GM12864 (cell line): ENCODE measurements at regions not wholly inside any gene's neighbourhood (a gene's known extent, or its start where the extent isn't known, plus 50 kb on each side); places are given as distances from the start of the nearest gene placed in this dataset.
A peak's percentile ranks its signal among the peaks of the same experiment; 100 is the strongest.
"Not testable (repeated sequence)": the region's sequence is repeated elsewhere in the genome, so short reads cannot be mapped to it uniquely, and the experiment has no call there.

Source experiments
- DNase-seq: peaks from one replicate; pipeline ENCODE4 v3.0.0-alpha.2; 2011; ENCODE audit warnings: low read depth
- H3K4me3 ChIP-seq: 2 replicates; pipeline ENCODE4 v1.5.1; 2011; ENCODE audit warnings: mild to moderate bottlenecking, low read depth, low read length, control low read depth
- TF ChIP-seq, protein P1 (sequence below): IDR thresholded peaks from 2 replicates; pipeline ENCODE4 v1.5.1; 2011; ENCODE audit warnings: low read depth, mild to moderate bottlenecking, moderate library complexity, low read length, control low read depth, inconsistent platforms; ENCODE audit errors: missing control alignments

DNA sequence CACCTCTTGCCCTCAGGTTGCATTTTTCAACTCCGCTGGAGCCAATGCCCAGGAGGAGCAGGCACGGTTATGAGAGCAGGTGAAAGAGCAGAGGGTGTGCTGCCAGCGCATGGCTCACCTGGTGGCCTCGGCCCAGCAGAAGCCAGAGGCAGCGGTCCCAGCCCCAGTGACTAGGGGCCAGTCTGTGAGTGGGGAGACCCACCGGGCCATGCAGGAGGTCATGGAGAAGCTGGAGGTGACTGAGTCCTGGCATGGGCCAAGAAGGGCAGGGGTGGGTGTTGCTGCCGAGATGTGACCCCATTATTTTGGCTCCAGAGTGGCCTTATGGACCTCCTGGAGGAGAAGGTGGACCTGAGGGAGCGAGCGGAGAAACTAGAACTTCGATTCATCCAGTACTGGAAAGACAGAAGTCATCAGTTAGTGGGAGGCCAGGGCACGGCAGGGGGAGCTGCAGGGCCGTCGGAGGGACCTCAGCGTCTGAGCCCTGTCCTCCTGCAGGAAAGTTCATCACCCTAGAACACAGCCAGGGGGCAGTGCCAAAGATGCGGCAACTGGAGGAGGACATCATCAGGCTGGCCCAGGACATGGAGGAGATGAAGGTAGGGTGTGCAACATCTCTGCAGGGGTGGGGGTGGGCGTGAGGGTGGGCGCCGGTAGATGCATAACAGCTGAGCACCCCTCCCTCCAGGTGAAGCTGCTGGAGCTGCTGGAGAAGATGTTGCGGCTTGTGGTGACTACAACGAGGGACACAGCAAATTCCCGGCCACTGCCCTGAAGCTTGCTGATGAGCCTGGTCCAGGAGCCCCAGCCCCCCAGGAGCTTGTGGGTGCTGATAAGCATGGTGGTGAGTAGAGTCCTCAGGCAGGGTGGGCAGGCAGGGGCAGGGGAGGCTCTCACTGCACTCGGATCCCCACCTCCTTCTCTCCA, 58.9 kb upstream of the LYSMD4 start:
- DNase-seq, H3K4me3 ChIP-seq: not testable (repeated sequence)
- TF ChIP-seq, protein P1, sequence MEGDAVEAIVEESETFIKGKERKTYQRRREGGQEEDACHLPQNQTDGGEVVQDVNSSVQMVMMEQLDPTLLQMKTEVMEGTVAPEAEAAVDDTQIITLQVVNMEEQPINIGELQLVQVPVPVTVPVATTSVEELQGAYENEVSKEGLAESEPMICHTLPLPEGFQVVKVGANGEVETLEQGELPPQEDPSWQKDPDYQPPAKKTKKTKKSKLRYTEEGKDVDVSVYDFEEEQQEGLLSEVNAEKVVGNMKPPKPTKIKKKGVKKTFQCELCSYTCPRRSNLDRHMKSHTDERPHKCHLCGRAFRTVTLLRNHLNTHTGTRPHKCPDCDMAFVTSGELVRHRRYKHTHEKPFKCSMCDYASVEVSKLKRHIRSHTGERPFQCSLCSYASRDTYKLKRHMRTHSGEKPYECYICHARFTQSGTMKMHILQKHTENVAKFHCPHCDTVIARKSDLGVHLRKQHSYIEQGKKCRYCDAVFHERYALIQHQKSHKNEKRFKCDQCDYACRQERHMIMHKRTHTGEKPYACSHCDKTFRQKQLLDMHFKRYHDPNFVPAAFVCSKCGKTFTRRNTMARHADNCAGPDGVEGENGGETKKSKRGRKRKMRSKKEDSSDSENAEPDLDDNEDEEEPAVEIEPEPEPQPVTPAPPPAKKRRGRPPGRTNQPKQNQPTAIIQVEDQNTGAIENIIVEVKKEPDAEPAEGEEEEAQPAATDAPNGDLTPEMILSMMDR: peak; percentile 31

DNA sequence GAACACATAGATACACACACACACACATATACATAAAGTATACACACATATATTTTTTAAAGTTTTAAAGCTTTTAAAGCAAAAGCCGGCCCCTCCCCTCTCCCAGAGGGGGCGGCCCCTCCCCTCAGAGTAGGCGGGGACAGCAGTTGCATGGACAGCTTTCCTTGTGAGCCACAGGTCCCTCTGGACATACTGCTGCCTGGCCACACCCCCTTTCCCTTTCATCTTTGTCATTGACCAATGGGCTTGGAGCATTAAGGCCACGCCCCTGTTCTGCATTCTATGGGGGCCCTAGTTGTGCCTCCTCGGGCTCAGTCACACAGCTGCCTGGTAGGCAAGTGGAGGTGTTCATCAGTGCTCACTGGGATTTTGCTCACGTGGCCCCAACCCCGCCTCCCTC, 57.5 kb upstream of the LYSMD4 start:
- H3K4me3 ChIP-seq, DNase-seq: not testable (repeated sequence)

DNA sequence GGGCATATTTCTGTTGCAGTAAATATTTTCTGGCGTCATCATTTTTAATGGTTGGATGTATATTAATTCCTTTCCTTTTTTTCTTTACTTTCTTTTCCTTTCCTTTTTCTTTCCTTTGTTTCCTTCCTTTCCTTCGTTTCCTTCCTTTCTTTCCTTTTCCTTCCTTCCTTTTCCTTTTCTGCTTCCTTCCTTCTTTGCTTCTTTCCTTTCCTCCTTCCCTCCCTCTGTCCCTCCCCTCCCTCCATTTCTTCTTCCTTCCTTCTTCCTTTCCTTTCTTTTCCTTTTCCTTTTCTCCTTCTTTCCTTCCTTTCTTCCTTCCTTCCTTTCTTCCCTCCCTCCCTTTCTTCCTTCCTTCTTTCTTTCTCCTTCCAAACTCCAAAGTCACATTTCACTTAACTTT, 54.9 kb upstream of the LYSMD4 start:
- TF ChIP-seq, protein P1: no peak

DNA sequence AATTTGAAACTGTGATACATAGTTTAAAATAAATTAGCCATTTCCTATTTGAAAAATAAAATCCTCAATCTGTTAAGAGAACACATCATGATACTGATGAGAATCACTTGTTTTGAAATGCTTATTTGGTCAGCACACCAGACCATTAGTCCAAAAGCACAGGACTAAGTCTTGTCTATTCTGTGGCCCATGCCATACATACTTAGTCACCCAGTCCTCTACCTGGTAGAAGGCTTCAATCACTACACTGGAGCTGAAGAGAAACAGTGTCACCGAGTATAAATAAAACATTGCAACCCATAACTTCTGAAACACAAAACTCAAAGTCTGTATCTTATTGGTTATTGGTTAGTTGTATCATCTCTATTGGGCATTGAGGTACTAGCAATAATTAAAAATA, 51.6 kb upstream of the LYSMD4 start:
- DNase-seq, H3K4me3 ChIP-seq: not testable (repeated sequence)

More for the DNA sequence above, 54.9 kb upstream of the LYSMD4 start:
- no peak for DNase-seq
- H3K4me3 ChIP-seq: no peak overlapping the region

DNA sequence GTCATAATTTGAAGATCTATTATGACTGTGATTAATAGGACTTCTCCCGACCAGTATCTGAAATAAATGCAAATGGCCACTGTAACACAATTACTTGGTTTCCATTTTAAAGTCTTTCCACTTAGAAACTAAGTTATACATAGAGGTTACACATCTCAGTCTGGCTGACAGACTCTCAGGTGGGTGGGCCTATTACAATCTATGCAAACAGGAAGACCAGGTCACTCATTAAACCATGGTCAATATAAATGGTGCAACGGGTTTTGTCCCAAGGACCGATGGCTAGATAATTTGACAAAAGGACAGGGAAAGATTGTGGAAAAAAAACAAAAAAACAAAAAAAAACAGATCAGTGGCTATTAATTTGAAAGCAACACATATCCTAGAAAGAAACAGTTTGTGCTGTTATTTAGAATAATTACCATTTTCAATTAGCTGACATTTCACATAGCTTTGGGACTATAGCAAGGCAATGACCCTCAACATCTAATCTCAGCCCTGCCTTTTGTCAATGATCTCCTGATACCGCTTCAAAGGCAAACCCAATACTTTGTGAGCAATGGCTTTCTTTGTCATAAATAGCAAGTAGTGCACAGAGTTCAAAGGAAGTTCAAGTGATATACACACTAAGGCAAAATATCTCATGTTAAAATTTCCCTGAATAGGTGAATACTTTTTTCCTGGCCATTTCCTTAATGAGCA, 50.8 kb upstream of the LYSMD4 start:
- H3K4me3 ChIP-seq, DNase-seq: not testable (repeated sequence)
